Testis (tissue), 2 donors: ENCODE measurements at regions not wholly inside any gene's neighbourhood (a gene's known extent, or its start where the extent isn't known, plus 50 kb on each side); places are given as distances from the start of the nearest gene placed in this dataset.
"Not testable (repeated sequence)": the region's sequence is repeated elsewhere in the genome, so short reads cannot be mapped to it uniquely, and the experiment has no call there.

Source experiments
- DNase-seq: peaks from one replicate; pipeline ENCODE4 v3.0.0-alpha.2; 2019
- H3K27ac ChIP-seq, 2 donors: fragments of 200-600 bp; sonication (generic); one replicate each; pipeline ENCODE4 v1.5.1; 2019
- H3K27me3 ChIP-seq: fragments of 200-600 bp; sonication (generic); one replicate; pipeline ENCODE4 v1.5.1; 2019
- H3K36me3 ChIP-seq: fragments of 200-600 bp; sonication (generic); one replicate; pipeline ENCODE4 v1.5.1; 2017; ENCODE audit warnings: low read depth; ENCODE audit errors: missing control alignments
- H3K4me1 ChIP-seq: fragments of 200-600 bp; sonication (generic); one replicate; pipeline ENCODE4 v1.5.1; 2019
- H3K4me3 ChIP-seq, 2 donors: fragments of 200-600 bp; sonication (generic); one replicate each; pipeline ENCODE4 v1.5.1; 2017 to 2019
- H3K9me3 ChIP-seq: fragments of 200-600 bp; sonication (generic); one replicate; pipeline ENCODE4 v1.5.1; 2017
- POLR2A ChIP-seq: fragments of 450-650 bp; IDR thresholded peaks from one replicate; pipeline ENCODE4 v1.6.1; 2017; ENCODE audit warnings: antibody characterized with exemption, mild to moderate bottlenecking, moderate library complexity
- WGBS, 2 donors: methylation state at CpG; one replicate each; pipeline ENCODE4 v1.1.5; 2018; 5-methylcytosine and 5-hydroxymethylcytosine counted together
- intact Hi-C: fragments of 100-400 bp; cut with DNase I; formaldehyde crosslinking; loops from one replicate; pipeline ENCODE4 v1.15.1; 2023; ENCODE audit warnings: low total_unique reads
- TF ChIP-seq, protein P1 (sequence below), 3 experiments: fragments of 450-650 bp in 2 of 3; fragments of 200-600 bp in 1 of 3; sonication (generic) in 1 of 3; IDR thresholded peaks; one replicate each; pipeline ENCODE4 v1.5.1; 2016 to 2019; ENCODE audit warnings: antibody characterized with exemption in 3 of 3, mild to moderate bottlenecking in 2 of 3, moderate library complexity in 1 of 3

DNA sequence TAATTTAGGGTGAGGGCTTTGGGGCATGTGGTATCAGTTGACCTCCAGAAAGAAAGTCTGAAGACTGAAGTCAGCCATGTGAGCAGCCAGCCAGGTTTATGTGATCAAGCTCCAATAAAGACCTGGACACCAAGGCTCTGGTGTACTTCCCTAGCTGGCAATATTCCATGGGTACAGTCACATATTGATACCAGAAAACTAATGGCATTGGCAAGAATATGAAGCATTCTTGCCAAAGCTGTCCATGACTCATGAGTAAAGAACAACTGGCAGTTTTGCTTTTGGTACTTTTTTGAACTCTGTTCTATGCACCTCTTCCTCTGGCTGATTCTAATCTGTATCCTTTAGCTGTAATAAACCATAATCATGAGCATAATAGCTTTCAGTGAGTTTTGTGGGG is 415.3 kb upstream of the CAMK1G start:
- H3K4me3 ChIP-seq: no peak overlapping the region
- no peaks in the 10 kb centered on the region for H3K27me3 ChIP-seq
- H3K9me3 ChIP-seq: no peaks in the 10 kb centered on the region
- no peaks in the 10 kb centered on the region for H3K36me3 ChIP-seq
- TF ChIP-seq, protein P1, sequence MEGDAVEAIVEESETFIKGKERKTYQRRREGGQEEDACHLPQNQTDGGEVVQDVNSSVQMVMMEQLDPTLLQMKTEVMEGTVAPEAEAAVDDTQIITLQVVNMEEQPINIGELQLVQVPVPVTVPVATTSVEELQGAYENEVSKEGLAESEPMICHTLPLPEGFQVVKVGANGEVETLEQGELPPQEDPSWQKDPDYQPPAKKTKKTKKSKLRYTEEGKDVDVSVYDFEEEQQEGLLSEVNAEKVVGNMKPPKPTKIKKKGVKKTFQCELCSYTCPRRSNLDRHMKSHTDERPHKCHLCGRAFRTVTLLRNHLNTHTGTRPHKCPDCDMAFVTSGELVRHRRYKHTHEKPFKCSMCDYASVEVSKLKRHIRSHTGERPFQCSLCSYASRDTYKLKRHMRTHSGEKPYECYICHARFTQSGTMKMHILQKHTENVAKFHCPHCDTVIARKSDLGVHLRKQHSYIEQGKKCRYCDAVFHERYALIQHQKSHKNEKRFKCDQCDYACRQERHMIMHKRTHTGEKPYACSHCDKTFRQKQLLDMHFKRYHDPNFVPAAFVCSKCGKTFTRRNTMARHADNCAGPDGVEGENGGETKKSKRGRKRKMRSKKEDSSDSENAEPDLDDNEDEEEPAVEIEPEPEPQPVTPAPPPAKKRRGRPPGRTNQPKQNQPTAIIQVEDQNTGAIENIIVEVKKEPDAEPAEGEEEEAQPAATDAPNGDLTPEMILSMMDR (IDR thresholded peaks at IDR 0.05): no peak
- TF ChIP-seq POLR2A: no peak
- no peaks in the 10 kb centered on the region for H3K4me1 ChIP-seq
- no peak overlapping the region for H3K27ac ChIP-seq
- no peak for DNase-seq
- intact Hi-C loops: no loop called here

DNA sequence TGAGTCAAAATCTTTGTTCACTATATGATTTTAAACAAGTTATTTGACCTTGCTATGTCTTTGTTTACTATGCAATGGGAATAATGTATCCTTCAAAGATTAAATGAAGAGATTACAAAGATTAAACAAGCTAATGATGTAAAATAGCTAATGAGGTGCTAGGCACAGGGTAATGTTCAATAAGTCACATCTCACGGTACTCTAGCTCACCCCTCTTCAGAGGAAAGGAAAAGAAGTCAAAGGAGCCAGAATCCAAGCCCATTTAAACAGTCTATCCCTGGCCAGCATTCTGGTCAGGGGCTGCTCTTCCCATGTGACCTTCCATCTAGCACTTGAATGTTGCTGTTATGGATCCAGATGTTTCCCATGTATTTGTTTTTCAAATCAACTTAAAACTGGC is 412.4 kb upstream of the CAMK1G start:
- DNase-seq: no peak
- intact Hi-C loops: no loop called here
- TF ChIP-seq, protein P1 (IDR thresholded peaks at IDR 0.05): no peak
- Histone ChIP-seq H3K4me3 (no peak overlapping the region), H3K36me3 (no peaks in the 10 kb centered on the region), H3K4me1 (no peaks in the 10 kb centered on the region), H3K27ac (no peak overlapping the region), H3K27me3 (no peaks in the 10 kb centered on the region), H3K9me3 (no peaks in the 10 kb centered on the region)
- WGBS, 2 donors: 0% methylated on average over 1 of the region's 1 CpG

DNA sequence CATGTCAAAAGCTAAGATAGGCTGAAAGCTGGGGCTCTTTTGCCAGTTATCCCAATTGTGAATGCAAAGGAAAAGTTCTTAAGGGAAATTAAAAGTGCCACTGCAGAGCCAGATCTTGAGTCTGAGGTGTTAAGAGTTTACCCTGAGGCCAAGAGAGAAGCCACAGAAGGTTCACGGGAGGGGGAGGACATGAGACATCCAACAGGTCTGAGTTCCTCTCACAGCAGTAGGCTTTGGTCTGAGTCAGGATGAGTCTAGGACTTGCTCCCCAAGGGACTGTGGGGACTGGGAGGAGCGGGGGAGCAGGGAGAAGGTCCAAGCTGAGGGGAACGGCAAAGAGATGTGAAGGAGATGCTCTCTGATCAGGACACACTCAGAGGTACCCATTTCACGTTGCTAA is 411.2 kb upstream of the CAMK1G start:
- no peaks in the 10 kb centered on the region for H3K27me3 ChIP-seq
- DNase-seq: no peak
- 65 to 84% methylated on average over 4 of the region's 4 CpGs for WGBS, 2 donors
- no peak overlapping the region for H3K4me3 ChIP-seq
- no peaks in the 10 kb centered on the region for H3K36me3 ChIP-seq
- no peak for TF ChIP-seq POLR2A
- TF ChIP-seq, protein P1 (IDR thresholded peaks at IDR 0.05): no peak
- no peaks in the 10 kb centered on the region for H3K4me1 ChIP-seq
- no peaks in the 10 kb centered on the region for H3K9me3 ChIP-seq
- H3K27ac ChIP-seq: no peak overlapping the region
- intact Hi-C loops: no loop called here

DNA sequence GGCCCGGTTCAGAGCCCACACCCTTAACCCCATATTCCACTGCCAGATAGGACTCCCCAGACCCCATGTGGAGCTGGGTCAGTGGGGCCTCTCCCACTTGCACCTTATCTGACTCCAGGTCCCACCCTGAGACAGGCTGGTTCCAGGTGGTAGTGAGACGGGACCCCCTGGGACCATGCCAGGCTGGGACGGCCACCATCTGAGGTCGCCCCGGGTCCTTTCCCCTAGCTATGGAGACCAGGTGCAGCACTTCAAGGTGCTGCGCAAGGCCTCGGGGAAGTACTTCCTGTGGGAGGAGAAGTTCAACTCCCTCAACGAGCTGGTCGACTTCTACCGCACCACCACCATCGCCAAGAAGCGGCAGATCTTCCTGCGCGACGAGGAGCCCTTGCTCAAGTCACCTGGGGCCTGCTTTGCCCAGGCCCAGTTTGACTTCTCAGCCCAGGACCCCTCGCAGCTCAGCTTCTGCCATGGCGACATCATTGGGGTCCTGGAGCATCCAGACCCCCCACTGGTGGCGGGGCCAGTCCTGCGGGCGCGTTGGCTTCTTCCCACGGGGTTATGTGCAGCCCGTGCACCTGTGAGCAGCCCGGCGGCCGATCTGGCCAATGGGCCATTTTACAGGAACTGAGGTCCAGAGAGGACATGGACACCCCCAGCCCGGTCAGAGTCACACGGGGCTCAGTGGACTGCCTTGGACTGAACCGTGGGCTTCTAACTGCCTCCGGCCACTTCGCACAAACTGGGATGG is 410.5 kb upstream of the CAMK1G start:
- H3K9me3 ChIP-seq, intact Hi-C loops: not testable (repeated sequence)

DNA sequence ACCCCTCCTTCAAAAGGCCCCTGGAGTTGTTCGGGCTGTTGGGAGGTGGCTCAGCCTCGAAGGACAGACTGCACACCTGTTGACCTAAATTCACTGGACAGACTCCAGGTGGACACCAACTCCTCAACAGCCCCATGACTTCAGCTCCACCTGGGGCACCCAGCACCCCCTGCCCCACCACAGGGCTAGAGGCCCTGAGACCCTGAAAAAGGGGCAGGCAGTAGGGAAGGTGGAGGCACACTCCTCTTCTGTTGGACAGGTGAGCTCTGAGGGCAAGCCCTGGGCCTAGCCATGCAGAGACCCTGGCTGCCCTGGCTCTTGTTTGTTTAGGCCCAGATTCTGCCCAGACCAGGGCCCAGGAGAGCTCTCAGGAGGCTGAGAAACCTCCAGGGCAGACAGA is 409.7 kb upstream of the CAMK1G start:
- WGBS, 2 donors: 88 to 100% methylated on average over 2 of the region's 2 CpGs
- H3K27ac ChIP-seq, DNase-seq, H3K27me3 ChIP-seq, H3K9me3 ChIP-seq, H3K36me3 ChIP-seq, intact Hi-C loops, H3K4me3 ChIP-seq, H3K4me1 ChIP-seq: not testable (repeated sequence)

More for the DNA sequence above, 410.5 kb upstream of the CAMK1G start:
- not testable (repeated sequence) for H3K4me1 ChIP-seq, H3K4me3 ChIP-seq, DNase-seq, H3K36me3 ChIP-seq, H3K27ac ChIP-seq, H3K27me3 ChIP-seq
- 66 to 77% methylated on average over 13 to 28 of the region's 31 CpGs for WGBS, 2 donors

DNA sequence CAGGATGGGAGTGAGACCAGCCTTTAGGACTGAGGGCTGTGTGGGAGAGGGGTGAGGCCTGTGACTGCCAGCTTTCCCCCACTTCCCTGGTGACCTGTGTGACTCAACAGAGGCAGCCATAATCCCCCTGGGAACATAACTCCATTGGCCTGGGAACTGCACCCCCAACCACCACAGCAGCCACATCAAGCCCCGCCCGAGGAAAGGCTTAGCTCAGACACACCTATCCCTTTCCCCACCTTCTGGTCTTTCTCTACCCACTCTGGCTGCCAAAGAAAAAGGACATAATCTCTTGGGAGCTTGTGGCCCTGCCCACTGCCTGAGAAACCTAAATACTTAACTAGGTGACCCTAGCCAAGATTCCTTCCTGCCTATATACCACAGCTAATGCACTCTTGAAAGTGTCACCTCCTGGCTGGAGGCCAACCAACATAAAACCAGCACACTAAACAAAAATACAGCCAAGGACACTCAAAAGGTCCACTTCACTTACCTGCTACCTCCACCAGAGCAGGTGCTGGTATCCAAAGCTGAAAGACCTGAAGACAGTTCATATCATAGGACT is 406.6 kb upstream of the CAMK1G start:
- WGBS, 2 donors: 95 to 100% methylated on average over 2 of the region's 2 CpGs
- Histone ChIP-seq H3K27me3 (no peaks in the 10 kb centered on the region), H3K4me1 (no peaks in the 10 kb centered on the region), H3K4me3 (no peak overlapping the region), H3K9me3 (no peaks in the 10 kb centered on the region), H3K27ac (no peak overlapping the region), H3K36me3 (no peaks in the 10 kb centered on the region)
- no peak for TF ChIP-seq POLR2A
- TF ChIP-seq, protein P1 (IDR thresholded peaks at IDR 0.05): no peak
- DNase-seq: no peak
- intact Hi-C loops: no loop called here
